DMS153 treated with DMSO at 0.1 percent for 48 hours (cell line): ENCODE measurements at regions not wholly inside any gene's neighbourhood (a gene's known extent, or its start where the extent isn't known, plus 50 kb on each side); places are given as distances from the start of the nearest gene placed in this dataset.

Experiments used
- DNase-seq: peaks from one replicate; lab custom pipeline; 2025; ENCODE audit not compliant: unreplicated experiment; lab: John Stamatoyannopoulos, UW

DNA sequence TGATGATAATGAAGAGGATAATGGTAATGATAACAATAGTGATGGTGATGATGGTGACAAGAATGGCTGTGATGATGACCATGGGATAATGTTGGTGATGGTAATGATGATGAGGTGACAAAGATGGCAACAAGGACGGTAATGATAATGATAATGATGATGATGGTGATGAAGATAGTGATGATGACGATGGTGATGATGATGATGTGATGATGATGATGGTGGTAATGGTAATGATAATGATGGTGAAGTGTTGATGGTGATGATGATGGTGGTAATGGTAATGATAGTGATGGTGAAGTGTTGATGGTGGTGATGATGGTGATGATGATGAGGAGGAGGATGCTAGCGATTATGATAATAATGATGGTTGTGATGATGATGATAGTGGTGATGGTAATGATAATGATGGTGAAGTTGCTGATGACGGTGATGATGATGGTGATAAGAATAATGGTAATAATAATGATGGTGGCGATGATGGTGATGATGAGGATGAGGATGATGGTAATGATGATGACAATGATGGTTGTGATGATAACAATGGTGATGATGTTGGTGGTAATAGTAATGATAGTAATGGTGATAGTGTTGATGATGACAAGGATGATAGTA, 54.7 kb upstream of the OPCML start:
- DNase-seq, result no peak

DNA sequence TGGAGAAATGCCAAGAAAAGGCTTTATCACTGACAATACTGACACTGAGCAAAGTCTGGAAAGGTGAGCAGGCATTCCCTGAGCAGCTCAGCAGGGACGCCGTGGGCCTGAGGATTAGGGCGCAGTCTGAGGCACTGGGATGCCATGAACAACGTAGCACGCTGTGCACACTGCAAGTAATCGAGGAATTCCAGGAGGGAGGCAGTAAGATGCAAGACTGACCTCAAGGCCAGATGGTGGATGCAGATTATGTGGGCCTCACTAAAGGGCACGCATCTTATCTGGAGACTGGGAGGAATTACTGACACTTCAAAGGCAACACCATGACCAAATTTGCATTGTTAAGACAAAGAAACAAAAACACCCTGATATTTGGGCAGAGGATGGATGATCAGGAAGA, 50.4 kb upstream of the OPCML start:
- no peak for DNase-seq

DNA sequence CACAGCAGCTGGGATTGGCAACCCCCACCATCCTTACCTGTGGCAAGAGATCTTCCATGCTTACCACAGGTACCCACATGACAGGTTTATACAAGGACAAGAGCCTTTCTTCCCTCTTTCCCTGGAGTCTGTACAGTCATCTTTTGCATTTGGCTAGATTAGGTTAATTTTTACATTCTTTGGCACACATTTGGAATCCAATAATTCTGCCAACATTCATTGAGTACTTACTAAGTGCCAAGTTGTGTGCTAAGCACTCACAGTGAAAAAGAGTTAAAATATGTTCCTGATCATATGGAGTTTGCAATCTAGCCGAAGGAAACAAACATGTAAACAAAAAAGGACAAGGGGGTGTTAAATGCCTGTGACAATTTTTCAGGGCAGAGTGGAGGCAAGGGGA, 50.0 kb upstream of the OPCML start:
- no peak for DNase-seq
